ENCODE measurements at regions not wholly inside any gene's neighbourhood (a gene's known extent, or its start where the extent isn't known, plus 50 kb on each side); places are given as distances from the start of the nearest gene placed in this dataset.

- FAIRE-seq = no peak
- WGBS (ENCODE audit: low lambda C conversion rate) = 49% methylated on average over 1 of the region's 1 CpG
These were observed 739.3 kb upstream of the NDST4 start for GRCh38 chr4:115852767-115853091.

More at GRCh38 chr4:115852767-115853091, 739.3 kb upstream of the NDST4 start:
- no peak for TF ChIP-seq MTERF4 (CRISPR knock-in tag; IDR thresholded peaks at IDR 0.05)
- no peak for TF ChIP-seq IRF9 (CRISPR knock-in tag; IDR thresholded peaks at IDR 0.05; ENCODE audit: borderline replicate concordance)
- TF ChIP-seq ZNF841 (CRISPR knock-in tag; IDR thresholded peaks at IDR 0.05; ENCODE audit: borderline replicate concordance) = no peak
- TF ChIP-seq ARID5B (CRISPR knock-in tag; IDR thresholded peaks at IDR 0.05) = no peak
- no peak for TF ChIP-seq REPIN1 (CRISPR knock-in tag; IDR thresholded peaks at IDR 0.05; ENCODE audit: borderline replicate concordance, low read depth)
- no peak for TF ChIP-seq FOXM1 (CRISPR knock-in tag; IDR thresholded peaks at IDR 0.05)
- no peak for TF ChIP-seq ZFP36L1 (CRISPR knock-in tag; IDR thresholded peaks at IDR 0.05)
- TF ChIP-seq ZFP91 (CRISPR knock-in tag; IDR thresholded peaks at IDR 0.05; ENCODE audit: borderline replicate concordance) = no peak
- TF ChIP-seq KLF11 (CRISPR knock-in tag; IDR thresholded peaks at IDR 0.05) = no peak
- TF ChIP-seq NR1H2 (CRISPR knock-in tag; IDR thresholded peaks at IDR 0.05; ENCODE audit: borderline replicate concordance, low read depth) = no peak
- no peak for TF ChIP-seq ZBTB42 (CRISPR knock-in tag; IDR thresholded peaks at IDR 0.05)
- no peak for TF ChIP-seq CREB3 (CRISPR knock-in tag; IDR thresholded peaks at IDR 0.05)
- TF ChIP-seq ZNF7 (CRISPR knock-in tag; IDR thresholded peaks at IDR 0.05) = no peak
- no peak for TF ChIP-seq ZKSCAN1 (IDR thresholded peaks at IDR 0.05; ENCODE audit: low read length)
- DNase-seq (ENCODE audit: low spot score) (no peak), ATAC-seq (no peak)
- H3K4me3 ChIP-seq (replicated peaks in 1 of 3; ENCODE audit: insufficient read depth in 1 of 3, low read depth in 2 of 3, low read length in 3 of 3) = no peak overlapping the region
- no peaks in the 10 kb centered on the region for H3K4me1 ChIP-seq (ENCODE audit: insufficient read depth, low read length)
- H3K79me2 ChIP-seq (ENCODE audit: insufficient read depth, low read length) = no peaks in the 10 kb centered on the region
- in situ Hi-C loops (cut with HindIII; ENCODE audit: extremely low pct_ligation_motif_present, low pct_unique_long_range_greater_than_20kb) = loop anchor here (25.0 kb wide), 1 partner anchor 765 kb away; no protein-coding TSS in a partner anchor
- no TSS peak for BruUV-seq (replicated peaks)
- no peaks in the 10 kb centered on the region for H3K27me3 ChIP-seq (ENCODE audit: control insufficient read depth in 1 of 2, insufficient read depth in 2 of 2, low read length in 2 of 2)
- ChIA-PET POLR2A (no interaction called here), CTCF (ENCODE audit: low intra/inter-chr PET ratio, low total read pairs) (interaction anchor here (0.6 to 2.1 kb wide), 3 partner anchors 618 to 763 kb away, joined by 3 to 5 read pairs (median 3); no protein-coding TSS in a partner anchor)
- H3K9me3 ChIP-seq (ENCODE audit: low read length) = no peaks in the 10 kb centered on the region
- intact Hi-C loops (cut with micrococcal nuclease; ENCODE audit: unreplicated experiment) = loop anchor here (1.0 kb wide), 2 partner anchors 618 to 762 kb away; no protein-coding TSS in a partner anchor
- H4K20me1 ChIP-seq (ENCODE audit: insufficient read depth, low read length) = no peaks in the 10 kb centered on the region
- no peaks in the 10 kb centered on the region for H3K36me3 ChIP-seq (replicated peaks in 1 of 2; ENCODE audit: control insufficient read depth in 1 of 2, insufficient read depth in 2 of 2, low read length in 2 of 2)
- no peak overlapping the region for H3K27ac ChIP-seq (ENCODE audit: extremely low read length, insufficient read depth, low read length)
- no peak overlapping the region for H2AFZ ChIP-seq (ENCODE audit: low read length)
- H3K9ac ChIP-seq (ENCODE audit: insufficient read depth, low read depth, low read length) = no peak overlapping the region
- no peak overlapping the region for H3K4me2 ChIP-seq (ENCODE audit: low read depth, low read length)

All from HepG2 (cell line).